Dendritic cell treated with granulocyte-macrophage colony-stimulating factor and Interleukin-4, amounts not matched to agents 40 ng/mL and 50 ng/mL, for 4 days (primary cell): ENCODE measurements at regions not wholly inside any gene's neighbourhood (a gene's known extent, or its start where the extent isn't known, plus 50 kb on each side); places are given as distances from the start of the nearest gene placed in this dataset.

Source experiments
- H3K27ac Mint-ChIP-seq: one replicate; pipeline ENCODE4 v1.8.0; 2022; ENCODE audit warnings: mild to moderate bottlenecking, mixed read lengths
- H3K27me3 Mint-ChIP-seq: one replicate; pipeline ENCODE4 v1.8.0; 2022; ENCODE audit warnings: mild to moderate bottlenecking, mixed read lengths
- H3K36me3 Mint-ChIP-seq: one replicate; pipeline ENCODE4 v1.8.0; 2022; ENCODE audit warnings: low read depth, mixed read lengths
- H3K4me1 Mint-ChIP-seq: one replicate; pipeline ENCODE4 v1.8.0; 2022; ENCODE audit warnings: low read depth, mixed read lengths
- H3K4me3 Mint-ChIP-seq: one replicate; pipeline ENCODE4 v1.8.0; 2022; ENCODE audit warnings: mild to moderate bottlenecking, moderate library complexity, mixed read lengths
- H3K9me3 Mint-ChIP-seq: one replicate; pipeline ENCODE4 v1.8.0; 2022; ENCODE audit warnings: mixed read lengths
- intact Hi-C: fragments of 100-400 bp; cut with micrococcal nuclease; formaldehyde crosslinking; loops from one replicate; pipeline ENCODE4 v1.15.0; 2022

DNA sequence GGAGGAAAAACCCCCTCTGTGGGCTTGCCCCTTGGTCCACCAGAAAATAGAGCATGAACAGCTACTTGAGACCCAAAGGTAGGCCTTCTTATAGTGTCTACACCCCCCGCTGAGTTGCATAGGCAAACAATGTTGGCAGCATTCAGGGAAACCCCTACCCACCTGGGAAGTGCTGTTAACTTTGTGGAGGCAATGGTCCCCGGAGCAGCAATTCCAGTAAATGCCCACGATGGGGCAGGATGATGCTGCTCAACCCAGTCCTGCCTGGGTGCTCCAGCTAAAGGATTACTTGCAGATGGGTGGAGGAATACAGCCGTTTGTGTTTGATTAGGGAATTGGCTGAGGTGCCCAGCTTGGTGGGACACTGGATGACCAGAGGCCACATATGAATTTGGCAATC is 381.3 kb upstream of the ANO5 start:
- Mint-ChIP-seq H3K36me3 (no peaks in the 10 kb centered on the region), H3K9me3 (no peaks in the 10 kb centered on the region)

GRCh38 chr11:21814169-21814568 is 378.7 kb upstream of the ANO5 start:
- Mint-ChIP-seq H3K36me3 (no peaks in the 10 kb centered on the region), H3K4me3 (no peak overlapping the region)

More for the DNA sequence above, 381.3 kb upstream of the ANO5 start:
- no peak overlapping the region for H3K4me3 Mint-ChIP-seq
- no peak overlapping the region for H3K27ac Mint-ChIP-seq
- H3K4me1 Mint-ChIP-seq, result peaks cover 6% of the 10 kb centered on the region
- no peaks in the 10 kb centered on the region for H3K27me3 Mint-ChIP-seq
- intact Hi-C loops, result no loop called here

DNA sequence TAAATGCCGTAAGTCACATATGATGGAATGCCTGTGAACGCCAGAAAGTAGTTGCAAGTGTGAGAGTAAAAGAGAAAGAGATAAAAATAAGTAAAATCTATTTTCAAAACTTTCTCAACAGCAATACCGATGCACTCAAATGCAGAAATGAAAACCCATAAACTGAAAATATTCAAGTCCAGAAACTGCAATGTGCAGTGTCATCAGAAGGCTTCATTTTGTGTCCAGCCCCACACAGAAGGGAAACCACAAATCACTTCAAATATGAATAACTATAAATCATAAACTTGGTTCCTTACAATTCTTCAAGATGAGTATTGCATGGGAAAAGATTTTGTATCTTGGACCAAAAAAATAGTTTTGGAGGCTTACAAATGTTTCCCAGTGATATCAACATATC is 375.2 kb upstream of the ANO5 start:
- Mint-ChIP-seq H3K27ac (no peak overlapping the region), H3K4me3 (no peak overlapping the region), H3K27me3 (no peaks in the 10 kb centered on the region), H3K36me3 (no peaks in the 10 kb centered on the region), H3K9me3 (no peaks in the 10 kb centered on the region), H3K4me1 (no peaks in the 10 kb centered on the region)
- intact Hi-C loops, result no loop called here

More at GRCh38 chr11:21814169-21814568, 378.7 kb upstream of the ANO5 start:
- peaks cover 6% of the 10 kb centered on the region for H3K4me1 Mint-ChIP-seq
- intact Hi-C loops, result no loop called here
- H3K27ac Mint-ChIP-seq, result no peak overlapping the region
- no peaks in the 10 kb centered on the region for H3K9me3 Mint-ChIP-seq
- H3K27me3 Mint-ChIP-seq, result no peaks in the 10 kb centered on the region

GRCh38 chr11:21820176-21820575 is 372.7 kb upstream of the ANO5 start:
- Mint-ChIP-seq H3K4me3 (no peak overlapping the region), H3K36me3 (no peaks in the 10 kb centered on the region), H3K9me3 (no peaks in the 10 kb centered on the region), H3K27me3 (no peaks in the 10 kb centered on the region), H3K27ac (no peak overlapping the region), H3K4me1 (no peaks in the 10 kb centered on the region)
- intact Hi-C loops, result no loop called here

GRCh38 chr11:21825127-21825526 is 367.8 kb upstream of the ANO5 start:
- H3K27me3 Mint-ChIP-seq, result no peaks in the 10 kb centered on the region
- intact Hi-C loops, result no loop called here
- H3K4me1 Mint-ChIP-seq, result no peaks in the 10 kb centered on the region
- H3K36me3 Mint-ChIP-seq, result no peaks in the 10 kb centered on the region
- H3K27ac Mint-ChIP-seq, result no peak overlapping the region
- H3K4me3 Mint-ChIP-seq, result no peak overlapping the region
- no peaks in the 10 kb centered on the region for H3K9me3 Mint-ChIP-seq

DNA sequence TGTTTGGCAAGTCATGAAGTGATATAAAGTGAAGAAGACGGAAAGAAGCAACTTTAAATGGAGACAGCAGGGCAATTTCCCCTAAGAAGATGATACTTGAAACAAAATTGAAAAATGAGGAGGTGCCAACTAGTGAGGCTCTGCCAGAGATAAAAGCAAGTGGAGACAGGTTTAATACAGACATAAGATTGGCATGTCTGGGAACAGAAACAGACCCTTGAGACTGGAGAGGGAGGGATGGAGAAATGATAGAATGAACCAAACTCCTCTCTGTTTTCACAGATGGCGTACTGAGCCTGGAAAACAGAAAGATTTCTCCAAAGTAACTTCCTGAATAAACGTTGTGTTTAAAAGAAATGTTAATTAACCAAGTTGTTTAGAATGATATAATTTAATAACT is 354.5 kb upstream of the ANO5 start:
- no peaks in the 10 kb centered on the region for H3K9me3 Mint-ChIP-seq
- no peak overlapping the region for H3K4me3 Mint-ChIP-seq
- no peaks in the 10 kb centered on the region for H3K4me1 Mint-ChIP-seq
- H3K27me3 Mint-ChIP-seq, result no peaks in the 10 kb centered on the region
- H3K27ac Mint-ChIP-seq, result no peak overlapping the region
- intact Hi-C loops, result no loop called here
- H3K36me3 Mint-ChIP-seq, result no peaks in the 10 kb centered on the region

- Mint-ChIP-seq H3K27ac (no peak overlapping the region), H3K4me1 (no peaks in the 10 kb centered on the region), H3K9me3 (no peaks in the 10 kb centered on the region), H3K36me3 (no peaks in the 10 kb centered on the region), H3K4me3 (no peak overlapping the region), H3K27me3 (no peaks in the 10 kb centered on the region)
- intact Hi-C loops, result no loop called here
These were observed 353.1 kb upstream of the ANO5 start for GRCh38 chr11:21839796-21840195.

DNA sequence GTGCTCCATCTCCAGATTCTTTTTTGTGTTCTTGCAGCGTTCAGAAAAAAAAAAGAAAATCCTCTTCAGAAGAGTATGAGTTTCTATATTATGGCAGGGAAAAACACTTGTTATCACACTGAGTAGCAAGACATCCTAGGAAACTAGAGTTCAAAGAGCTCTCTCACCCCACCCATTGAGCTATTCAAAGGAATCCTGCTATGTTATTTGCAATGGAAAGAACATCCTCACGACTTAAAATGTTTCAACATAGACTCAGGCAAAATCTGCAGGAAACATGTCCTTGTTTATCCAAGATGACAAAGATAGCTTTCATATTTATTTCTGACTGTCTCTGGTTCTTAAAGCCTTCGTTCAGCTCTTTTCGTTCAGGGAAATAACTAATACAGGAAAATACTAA is 331.6 kb upstream of the ANO5 start:
- Mint-ChIP-seq H3K27ac (no peak overlapping the region), H3K36me3 (no peaks in the 10 kb centered on the region), H3K9me3 (no peaks in the 10 kb centered on the region), H3K4me1 (no peaks in the 10 kb centered on the region), H3K4me3 (no peak overlapping the region), H3K27me3 (no peaks in the 10 kb centered on the region)
- intact Hi-C loops, result no loop called here

GRCh38 chr11:21865541-21865940 is 327.3 kb upstream of the ANO5 start:
- H3K27ac Mint-ChIP-seq, result no peak overlapping the region
- no peaks in the 10 kb centered on the region for H3K36me3 Mint-ChIP-seq
- no peak overlapping the region for H3K4me3 Mint-ChIP-seq
- no peaks in the 10 kb centered on the region for H3K9me3 Mint-ChIP-seq
- H3K4me1 Mint-ChIP-seq, result no peaks in the 10 kb centered on the region
- intact Hi-C loops, result no loop called here
- no peaks in the 10 kb centered on the region for H3K27me3 Mint-ChIP-seq

DNA sequence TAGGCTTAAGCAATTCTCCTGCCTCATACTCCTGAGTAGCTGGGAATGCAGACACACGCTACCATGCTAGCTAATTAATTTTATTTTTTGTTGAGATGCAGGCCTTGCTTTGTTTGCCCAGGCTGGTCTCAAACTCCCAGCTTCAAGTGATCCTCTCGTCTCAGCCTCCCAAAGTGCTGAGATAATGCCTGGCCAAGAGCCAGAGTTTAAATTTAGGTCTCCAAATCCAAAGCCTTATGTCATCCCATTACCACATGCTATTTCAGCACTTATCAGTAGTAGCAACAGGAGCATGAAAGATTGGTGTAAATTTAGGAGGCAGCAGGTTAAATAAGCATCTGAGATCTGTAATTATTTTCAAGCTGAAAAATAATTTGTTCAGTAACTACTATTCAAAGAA is 326.1 kb upstream of the ANO5 start:
- intact Hi-C loops, result no loop called here
- Mint-ChIP-seq H3K27me3 (no peaks in the 10 kb centered on the region), H3K4me3 (no peak overlapping the region), H3K9me3 (no peaks in the 10 kb centered on the region), H3K36me3 (no peaks in the 10 kb centered on the region), H3K4me1 (no peaks in the 10 kb centered on the region), H3K27ac (no peak overlapping the region)

DNA sequence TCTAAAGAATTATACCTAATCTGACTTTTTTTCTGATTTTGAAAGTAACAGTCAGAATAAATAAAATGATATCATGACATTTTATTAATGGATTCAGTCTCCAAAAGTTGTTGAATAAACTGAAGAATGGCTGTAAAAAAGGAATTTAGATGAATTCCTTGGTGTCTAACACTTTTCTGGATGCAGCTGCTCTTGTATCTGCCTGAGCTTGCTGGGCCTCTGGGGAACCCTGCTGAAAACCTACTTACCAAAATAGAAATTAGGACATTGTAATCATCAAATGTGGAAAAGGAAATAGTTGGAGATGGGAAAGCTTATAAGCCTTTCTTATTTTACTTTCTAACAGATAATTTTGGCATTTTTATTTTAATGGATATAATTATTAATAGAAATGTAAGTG is 315.7 kb upstream of the ANO5 start:
- Mint-ChIP-seq H3K4me1 (peaks cover 5% of the 10 kb centered on the region), H3K27ac (no peak overlapping the region), H3K4me3 (no peak overlapping the region), H3K9me3 (no peaks in the 10 kb centered on the region), H3K27me3 (no peaks in the 10 kb centered on the region), H3K36me3 (no peaks in the 10 kb centered on the region)
- intact Hi-C loops, result loop anchor here (10.0 kb wide), 2 partner anchors 258 to 428 kb away; no protein-coding TSS in a partner anchor

DNA sequence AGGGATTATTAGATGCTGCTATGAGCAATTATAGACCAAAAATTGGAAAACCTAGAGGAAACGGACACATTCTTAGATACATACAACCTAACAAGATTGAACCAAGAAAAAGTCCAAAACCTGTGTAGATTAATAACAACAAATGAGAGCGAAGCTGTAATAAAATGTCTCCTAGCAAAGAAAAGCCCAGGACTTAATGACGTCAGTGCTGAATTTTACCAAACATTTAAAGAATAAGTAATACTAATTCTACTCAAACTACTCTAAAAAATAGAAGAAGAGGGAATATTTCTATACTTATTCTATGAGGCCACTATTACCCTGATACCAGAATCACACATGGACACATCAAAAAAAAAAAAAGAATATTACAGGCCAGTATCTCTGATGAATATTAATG is 309.5 kb upstream of the ANO5 start:
- Mint-ChIP-seq H3K9me3 (peaks cover 5% of the 10 kb centered on the region), H3K4me1 (no peaks in the 10 kb centered on the region), H3K36me3 (no peaks in the 10 kb centered on the region), H3K27ac (no peak overlapping the region), H3K4me3 (no peak overlapping the region), H3K27me3 (no peaks in the 10 kb centered on the region)
- intact Hi-C loops, result no loop called here

GRCh38 chr11:21888814-21889213 is 304.1 kb upstream of the ANO5 start:
- peaks cover 13% of the 10 kb centered on the region for H3K4me1 Mint-ChIP-seq
- H3K27ac Mint-ChIP-seq, result no peak overlapping the region
- intact Hi-C loops, result no loop called here
- H3K36me3 Mint-ChIP-seq, result no peaks in the 10 kb centered on the region
- H3K9me3 Mint-ChIP-seq, result peaks cover 4% of the 10 kb centered on the region
- no peaks in the 10 kb centered on the region for H3K27me3 Mint-ChIP-seq
- H3K4me3 Mint-ChIP-seq, result no peak overlapping the region

GRCh38 chr11:21892736-21893564 is 299.9 kb upstream of the ANO5 start:
- intact Hi-C loops, result no loop called here
- Mint-ChIP-seq H3K27ac (no peak overlapping the region), H3K4me3 (no peak overlapping the region), H3K36me3 (no peaks in the 10 kb centered on the region), H3K9me3 (no peaks in the 10 kb centered on the region), H3K27me3 (no peaks in the 10 kb centered on the region), H3K4me1 (peaks cover 22% of the 10 kb centered on the region)

DNA sequence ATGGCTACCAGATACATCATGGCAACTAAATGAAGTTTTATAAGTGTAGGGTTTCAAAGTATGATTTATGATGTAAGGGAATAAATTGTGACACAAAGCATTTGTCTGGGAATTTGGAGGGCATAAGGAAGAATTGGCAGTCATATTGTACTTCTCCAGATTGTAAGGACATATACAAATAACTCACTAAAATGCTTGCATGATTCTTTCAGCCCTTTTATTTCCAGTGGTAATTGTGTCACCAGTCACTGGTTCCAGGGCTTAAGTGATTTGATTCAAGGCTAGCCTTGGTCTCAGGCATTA is 299.4 kb upstream of the ANO5 start:
- intact Hi-C loops, result no loop called here
- Mint-ChIP-seq H3K4me1 (peaks cover 22% of the 10 kb centered on the region), H3K27ac (no peak overlapping the region), H3K36me3 (no peaks in the 10 kb centered on the region), H3K27me3 (no peaks in the 10 kb centered on the region), H3K9me3 (no peaks in the 10 kb centered on the region), H3K4me3 (no peak overlapping the region)
